Thyroid gland (tissue), 4 donors: ENCODE measurements at regions not wholly inside any gene's neighbourhood (a gene's known extent, or its start where the extent isn't known, plus 50 kb on each side); places are given as distances from the start of the nearest gene placed in this dataset.
"Not testable (repeated sequence)": the region's sequence is repeated elsewhere in the genome, so short reads cannot be mapped to it uniquely, and the experiment has no call there.

Experiments used
- DNase-seq, 2 donors: peaks; one replicate each; pipeline ENCODE4 v3.0.0-alpha.2; 2019
- H3K27ac ChIP-seq, 3 donors: fragments of 200-600 bp; sonication (generic); 1 replicate in 2 of 3; 2 replicates in 1 of 3; pipeline ENCODE4 v1.5.1; 2016 to 2019; ENCODE audit warnings: mild to moderate bottlenecking in 1 of 3, moderate library complexity in 1 of 3
- H3K27me3 ChIP-seq: fragments of 200-600 bp; sonication (generic); one replicate; pipeline ENCODE4 v1.5.1; 2019
- H3K36me3 ChIP-seq, 2 donors: fragments of 200-600 bp; sonication (generic); one replicate each; pipeline ENCODE4 v1.5.1; 2016 to 2019
- H3K4me1 ChIP-seq, 2 donors: fragments of 200-600 bp; sonication (generic); one replicate each; pipeline ENCODE4 v1.5.1; 2017 to 2019
- H3K4me3 ChIP-seq, 3 donors: fragments of 200-600 bp; sonication (generic); replicated peaks in 1 of 3; 1 replicate in 2 of 3; 2 replicates in 1 of 3; pipeline ENCODE4 v1.5.1; 2016; ENCODE audit warnings: mild to moderate bottlenecking in 1 of 3
- H3K9me3 ChIP-seq: fragments of 200-600 bp; sonication (generic); one replicate; pipeline ENCODE4 v1.5.1; 2017
- CTCF ChIP-seq, 6 experiments: fragments of 200-600 bp in 3 of 6; fragments of 450-650 bp in 3 of 6; sonication (generic) in 3 of 6; IDR thresholded peaks; one replicate each; pipeline ENCODE4 v1.5.1; 2016 to 2019; ENCODE audit warnings: antibody characterized with exemption in 6 of 6, mild to moderate bottlenecking in 2 of 6, inconsistent platforms in 1 of 6, moderate library complexity in 1 of 6
- POLR2A ChIP-seq, 2 donors: fragments of 450-650 bp; IDR thresholded peaks; one replicate each; pipeline ENCODE4 v1.6.1; 2017; ENCODE audit warnings: antibody characterized with exemption in 2 of 2, mild to moderate bottlenecking in 2 of 2, moderate library complexity in 1 of 2
- WGBS, 2 donors: methylation state at CpG; one replicate each; pipeline ENCODE4 v1.1.5; 2017; 5-methylcytosine and 5-hydroxymethylcytosine counted together
- intact Hi-C: fragments of 100-400 bp; cut with DNase I; formaldehyde crosslinking; loops from one replicate; pipeline ENCODE4 v1.15.1; 2023

GRCh38 chr1:215406927-215407326 lies 160.2 kb upstream of the KCTD3 start:
- H3K36me3 ChIP-seq = no peaks in the 10 kb centered on the region
- intact Hi-C loops = no loop called here
- H3K9me3 ChIP-seq = no peaks in the 10 kb centered on the region
- H3K27me3 ChIP-seq = no peaks in the 10 kb centered on the region
- H3K4me3 ChIP-seq = no peak overlapping the region
- no peak for TF ChIP-seq CTCF (IDR thresholded peaks at IDR 0.05)
- no peak for TF ChIP-seq POLR2A (IDR thresholded peaks at IDR 0.05)
- DNase-seq = no peak
- no peak overlapping the region for H3K27ac ChIP-seq
- no peaks in the 10 kb centered on the region for H3K4me1 ChIP-seq
- 84 to 87% methylated on average over 4 of the region's 4 CpGs for WGBS, 2 donors

DNA sequence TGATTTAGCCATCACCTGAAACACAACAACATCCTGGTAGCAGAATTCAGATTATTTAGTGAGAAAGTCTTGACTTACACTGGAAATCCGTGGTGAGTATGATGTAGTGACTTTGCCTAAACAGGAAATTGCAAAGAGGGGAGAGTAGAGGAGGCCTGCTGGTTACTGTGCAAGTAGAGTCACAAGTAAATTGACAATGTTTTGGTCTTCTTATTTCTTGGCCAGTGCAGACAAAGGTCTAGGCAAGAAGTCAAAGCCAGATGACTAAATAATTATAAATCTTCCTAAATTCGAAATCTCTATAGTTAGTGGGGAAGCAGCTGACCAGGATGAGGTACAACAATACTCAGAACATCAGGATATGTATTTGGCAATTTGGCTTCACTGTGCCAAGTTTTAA lies 159.5 kb upstream of the KCTD3 start:
- Histone ChIP-seq H3K27me3 (no peaks in the 10 kb centered on the region), H3K4me3 (no peak overlapping the region), H3K36me3 (no peaks in the 10 kb centered on the region), H3K9me3 (no peaks in the 10 kb centered on the region), H3K4me1 (no peaks in the 10 kb centered on the region), H3K27ac (no peak overlapping the region)
- DNase-seq = no peak
- whole genome bisulfite sequencing, 2 donors = 54 to 59% methylated on average over 2 of the region's 2 CpGs
- intact Hi-C loops = no loop called here
- TF ChIP-seq POLR2A (IDR thresholded peaks at IDR 0.05) = no peak
- TF ChIP-seq CTCF (IDR thresholded peaks at IDR 0.05) = no peak

GRCh38 chr1:215409546-215409945 lies 157.6 kb upstream of the KCTD3 start:
- H3K4me3 ChIP-seq, H3K4me1 ChIP-seq, H3K36me3 ChIP-seq, DNase-seq, H3K27ac ChIP-seq, H3K9me3 ChIP-seq, H3K27me3 ChIP-seq, intact Hi-C loops: not testable (repeated sequence)
- 95 to 97% methylated on average over 4 of the region's 4 CpGs for WGBS, 2 donors

- H3K9me3 ChIP-seq, H3K36me3 ChIP-seq, H3K4me1 ChIP-seq, DNase-seq, H3K27me3 ChIP-seq, intact Hi-C loops, H3K27ac ChIP-seq, H3K4me3 ChIP-seq: not testable (repeated sequence)
- 95 to 96% methylated on average over 5 of the region's 5 CpGs for WGBS, 2 donors
Observed at GRCh38 chr1:215415521-215415920, 151.6 kb upstream of the KCTD3 start.

DNA sequence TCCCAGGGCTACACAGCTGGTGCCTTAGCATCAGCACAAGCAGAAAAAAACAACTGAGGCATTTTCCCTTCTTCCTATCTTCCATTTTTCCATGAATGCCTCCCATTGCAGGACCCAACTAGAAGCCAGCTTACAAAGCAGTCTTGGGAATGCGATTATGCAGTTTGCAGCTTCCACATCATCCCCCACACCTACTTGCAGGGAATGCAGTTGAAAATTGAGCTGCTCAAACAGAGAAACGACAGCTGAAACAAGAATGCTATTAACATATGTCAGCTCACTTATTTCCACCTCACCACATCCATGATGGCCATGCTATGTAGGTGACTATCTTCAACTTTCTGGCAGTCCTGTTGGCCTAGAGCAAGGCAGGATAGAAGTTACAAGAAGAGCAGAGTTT lies 150.6 kb upstream of the KCTD3 start:
- intact Hi-C loops = no loop called here

DNA sequence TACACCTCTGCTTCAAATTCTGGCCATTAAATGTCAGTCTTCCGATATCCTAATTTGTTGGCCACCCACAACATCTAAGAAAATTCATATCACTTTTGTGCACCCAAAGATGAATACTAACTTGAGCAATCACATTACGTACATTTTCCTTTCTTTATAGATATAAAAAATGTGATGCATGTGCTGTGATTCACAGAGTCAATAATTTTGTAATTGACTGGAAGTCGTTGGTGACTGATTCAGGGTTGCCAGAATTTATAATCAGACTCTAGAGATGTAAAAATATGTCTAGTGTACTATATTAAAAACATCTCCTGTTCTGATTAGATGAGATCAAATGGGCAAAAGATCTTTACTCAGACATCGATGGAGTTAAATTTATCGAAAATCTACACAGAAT lies 150.0 kb upstream of the KCTD3 start:
- intact Hi-C loops = no loop called here
- TF ChIP-seq POLR2A (IDR thresholded peaks at IDR 0.05) = no peak
- TF ChIP-seq CTCF (IDR thresholded peaks at IDR 0.05) = no peak
- no peaks in the 10 kb centered on the region for H3K36me3 ChIP-seq
- no peak overlapping the region for H3K4me3 ChIP-seq
- no peak for DNase-seq
- no peaks in the 10 kb centered on the region for H3K4me1 ChIP-seq
- no peaks in the 10 kb centered on the region for H3K27me3 ChIP-seq
- no peak overlapping the region for H3K27ac ChIP-seq
- no peaks in the 10 kb centered on the region for H3K9me3 ChIP-seq
- 91 to 95% methylated on average over 5 of the region's 5 CpGs for WGBS, 2 donors

More for the DNA sequence above, 150.6 kb upstream of the KCTD3 start:
- no peak overlapping the region for H3K27ac ChIP-seq
- no peak for DNase-seq
- H3K4me3 ChIP-seq = no peak overlapping the region
- no peaks in the 10 kb centered on the region for H3K36me3 ChIP-seq
- WGBS, 2 donors = 39 to 40% methylated on average over 2 of the region's 2 CpGs
- no peak for TF ChIP-seq POLR2A (IDR thresholded peaks at IDR 0.05)
- TF ChIP-seq CTCF (IDR thresholded peaks at IDR 0.05) = no peak
- H3K27me3 ChIP-seq = no peaks in the 10 kb centered on the region
- no peaks in the 10 kb centered on the region for H3K4me1 ChIP-seq
- H3K9me3 ChIP-seq = no peaks in the 10 kb centered on the region
